A549 (cell line): ENCODE measurements at regions not wholly inside any gene's neighbourhood (a gene's known extent, or its start where the extent isn't known, plus 50 kb on each side); places are given as distances from the start of the nearest gene placed in this dataset.

Source experiments
- CEBPB ChIP-seq, 2 experiments: fragments of >200 bp in 1 of 2; sonication (Bioruptor Twin) in 1 of 2; formaldehyde crosslinking in 1 of 2; IDR thresholded peaks; 2 replicates each; pipeline ENCODE4 v1.6.1; 2012 to 2016
- EP300 ChIP-seq, 2 experiments: fragments of >200 bp; sonication (Bioruptor Twin); formaldehyde crosslinking; IDR thresholded peaks; 2 replicates in 1 of 2; 3 replicates in 1 of 2; pipeline ENCODE4 v1.6.1; 2016 to 2017
- JUN ChIP-seq, 2 experiments: fragments of >200 bp; sonication (Bioruptor Twin); formaldehyde crosslinking; IDR thresholded peaks; 2 replicates in 1 of 2; 3 replicates in 1 of 2; pipeline ENCODE4 v1.6.1; 2016 to 2017
- JUNB ChIP-seq: fragments of >200 bp; sonication (Bioruptor Twin); formaldehyde crosslinking; IDR thresholded peaks from 2 replicates; pipeline ENCODE4 v1.6.1; 2016
- NR3C1 ChIP-seq: fragments of >200 bp; sonication (Bioruptor Twin); formaldehyde crosslinking; IDR thresholded peaks from 3 replicates; pipeline ENCODE4 v1.6.1; 2017
- POLR2A ChIP-seq: IDR thresholded peaks from 2 replicates; pipeline ENCODE4 v1.6.1; 2012; ENCODE audit warnings: mild to moderate bottlenecking, low read length
- RAD21 ChIP-seq, 2 experiments: fragments of >200 bp in 1 of 2; sonication (Bioruptor Twin) in 1 of 2; formaldehyde crosslinking in 1 of 2; IDR thresholded peaks in 1 of 2; conservative IDR thresholded peaks in 1 of 2; 2 replicates in 1 of 2; 3 replicates in 1 of 2; pipeline ENCODE4 v1.6.1; 2012 to 2018; ENCODE audit warnings: inconsistent platforms in 1 of 2
- RARB ChIP-seq: fragments of 250-450 bp; sonication (Bioruptor Pico); IDR thresholded peaks from 2 replicates; pipeline ENCODE4 v1.8.0; 2021; ENCODE audit warnings: mild to moderate bottlenecking, moderate library complexity
- ZFP36 ChIP-seq: fragments of 450-650 bp; IDR thresholded peaks from 2 replicates; pipeline ENCODE4 v1.6.1; 2014; ENCODE audit warnings: borderline replicate concordance; ENCODE audit not compliant: partially characterized antibody
- ZSCAN20 ChIP-seq: fragments of 250-450 bp; sonication (Bioruptor Pico); IDR thresholded peaks from 2 replicates; pipeline ENCODE4 v1.8.0; 2022; ENCODE audit warnings: mild to moderate bottlenecking, moderate library complexity
- TF ChIP-seq, protein P1 (sequence below): fragments of >200 bp; sonication (Bioruptor Twin); formaldehyde crosslinking; IDR thresholded peaks from 3 replicates; pipeline ENCODE4 v1.5.1; 2016
- TF ChIP-seq, protein P2 (sequence below): fragments of 200-600 bp; sonication (generic); IDR thresholded peaks from 2 replicates; pipeline ENCODE4 v1.6.1; 2016; ENCODE audit warnings: antibody characterized with exemption, mild to moderate bottlenecking, moderate library complexity
- TF ChIP-seq, protein P3 (sequence below): fragments of 450-650 bp; IDR thresholded peaks from 2 replicates; pipeline ENCODE4 v1.6.1; 2014; ENCODE audit warnings: antibody characterized with exemption
- TF ChIP-seq, protein P4 (sequence below): IDR thresholded peaks from 2 replicates; pipeline ENCODE4 v1.6.1; 2012

DNA sequence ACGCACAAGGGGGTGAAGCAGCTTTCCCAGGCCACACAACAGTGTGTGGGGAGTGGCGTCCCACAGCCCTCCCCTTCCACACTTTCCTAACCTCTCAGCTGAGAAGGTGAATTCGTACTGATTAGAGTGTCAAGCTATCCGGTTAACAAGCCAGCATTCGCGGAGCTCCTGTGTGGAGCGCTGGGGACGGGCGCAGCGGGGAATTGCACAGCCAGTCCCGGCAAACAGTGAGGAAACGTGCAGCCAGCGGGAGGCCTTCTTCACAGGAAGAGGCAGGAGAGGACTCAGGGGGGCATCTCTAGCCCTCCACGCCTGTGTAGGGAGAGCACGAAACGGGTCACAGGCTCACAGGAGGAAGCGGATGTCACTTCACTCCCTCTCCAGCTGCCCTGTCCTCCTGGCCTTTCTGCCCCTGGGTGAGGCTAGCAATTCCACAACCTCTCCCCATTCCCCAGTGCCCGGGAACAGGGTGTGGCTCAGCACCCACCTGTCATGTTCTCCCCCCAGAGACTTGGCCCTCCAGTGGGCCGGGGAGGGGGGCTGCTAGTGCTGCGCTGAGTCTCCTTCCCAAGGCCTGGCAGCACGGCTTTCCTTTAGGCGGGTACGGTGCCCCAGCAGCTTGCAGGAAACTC lies 117.3 kb downstream of the CPZ start:
- TF ChIP-seq POLR2A (no peak), JUN (IDR thresholded peaks at IDR 0.05) (no peak), CEBPB (IDR thresholded peaks at IDR 0.05) (no peak), ZSCAN20 (CRISPR knock-in tag) (no peak), NR3C1 (no peak), RARB (CRISPR knock-in tag) (no peak), ZFP36 (no peak), RAD21 (conservative IDR thresholded peaks at IDR 0.05 in 1 of 2, IDR thresholded peaks at IDR 0.05 in 1 of 2) (no peak), EP300 (IDR thresholded peaks at IDR 0.05) (no peak), JUNB (no peak)
- TF ChIP-seq, protein P1, sequence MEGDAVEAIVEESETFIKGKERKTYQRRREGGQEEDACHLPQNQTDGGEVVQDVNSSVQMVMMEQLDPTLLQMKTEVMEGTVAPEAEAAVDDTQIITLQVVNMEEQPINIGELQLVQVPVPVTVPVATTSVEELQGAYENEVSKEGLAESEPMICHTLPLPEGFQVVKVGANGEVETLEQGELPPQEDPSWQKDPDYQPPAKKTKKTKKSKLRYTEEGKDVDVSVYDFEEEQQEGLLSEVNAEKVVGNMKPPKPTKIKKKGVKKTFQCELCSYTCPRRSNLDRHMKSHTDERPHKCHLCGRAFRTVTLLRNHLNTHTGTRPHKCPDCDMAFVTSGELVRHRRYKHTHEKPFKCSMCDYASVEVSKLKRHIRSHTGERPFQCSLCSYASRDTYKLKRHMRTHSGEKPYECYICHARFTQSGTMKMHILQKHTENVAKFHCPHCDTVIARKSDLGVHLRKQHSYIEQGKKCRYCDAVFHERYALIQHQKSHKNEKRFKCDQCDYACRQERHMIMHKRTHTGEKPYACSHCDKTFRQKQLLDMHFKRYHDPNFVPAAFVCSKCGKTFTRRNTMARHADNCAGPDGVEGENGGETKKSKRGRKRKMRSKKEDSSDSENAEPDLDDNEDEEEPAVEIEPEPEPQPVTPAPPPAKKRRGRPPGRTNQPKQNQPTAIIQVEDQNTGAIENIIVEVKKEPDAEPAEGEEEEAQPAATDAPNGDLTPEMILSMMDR: no peak
- TF ChIP-seq, protein P2, sequence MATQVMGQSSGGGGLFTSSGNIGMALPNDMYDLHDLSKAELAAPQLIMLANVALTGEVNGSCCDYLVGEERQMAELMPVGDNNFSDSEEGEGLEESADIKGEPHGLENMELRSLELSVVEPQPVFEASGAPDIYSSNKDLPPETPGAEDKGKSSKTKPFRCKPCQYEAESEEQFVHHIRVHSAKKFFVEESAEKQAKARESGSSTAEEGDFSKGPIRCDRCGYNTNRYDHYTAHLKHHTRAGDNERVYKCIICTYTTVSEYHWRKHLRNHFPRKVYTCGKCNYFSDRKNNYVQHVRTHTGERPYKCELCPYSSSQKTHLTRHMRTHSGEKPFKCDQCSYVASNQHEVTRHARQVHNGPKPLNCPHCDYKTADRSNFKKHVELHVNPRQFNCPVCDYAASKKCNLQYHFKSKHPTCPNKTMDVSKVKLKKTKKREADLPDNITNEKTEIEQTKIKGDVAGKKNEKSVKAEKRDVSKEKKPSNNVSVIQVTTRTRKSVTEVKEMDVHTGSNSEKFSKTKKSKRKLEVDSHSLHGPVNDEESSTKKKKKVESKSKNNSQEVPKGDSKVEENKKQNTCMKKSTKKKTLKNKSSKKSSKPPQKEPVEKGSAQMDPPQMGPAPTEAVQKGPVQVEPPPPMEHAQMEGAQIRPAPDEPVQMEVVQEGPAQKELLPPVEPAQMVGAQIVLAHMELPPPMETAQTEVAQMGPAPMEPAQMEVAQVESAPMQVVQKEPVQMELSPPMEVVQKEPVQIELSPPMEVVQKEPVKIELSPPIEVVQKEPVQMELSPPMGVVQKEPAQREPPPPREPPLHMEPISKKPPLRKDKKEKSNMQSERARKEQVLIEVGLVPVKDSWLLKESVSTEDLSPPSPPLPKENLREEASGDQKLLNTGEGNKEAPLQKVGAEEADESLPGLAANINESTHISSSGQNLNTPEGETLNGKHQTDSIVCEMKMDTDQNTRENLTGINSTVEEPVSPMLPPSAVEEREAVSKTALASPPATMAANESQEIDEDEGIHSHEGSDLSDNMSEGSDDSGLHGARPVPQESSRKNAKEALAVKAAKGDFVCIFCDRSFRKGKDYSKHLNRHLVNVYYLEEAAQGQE: no peak
- TF ChIP-seq, protein P3, sequence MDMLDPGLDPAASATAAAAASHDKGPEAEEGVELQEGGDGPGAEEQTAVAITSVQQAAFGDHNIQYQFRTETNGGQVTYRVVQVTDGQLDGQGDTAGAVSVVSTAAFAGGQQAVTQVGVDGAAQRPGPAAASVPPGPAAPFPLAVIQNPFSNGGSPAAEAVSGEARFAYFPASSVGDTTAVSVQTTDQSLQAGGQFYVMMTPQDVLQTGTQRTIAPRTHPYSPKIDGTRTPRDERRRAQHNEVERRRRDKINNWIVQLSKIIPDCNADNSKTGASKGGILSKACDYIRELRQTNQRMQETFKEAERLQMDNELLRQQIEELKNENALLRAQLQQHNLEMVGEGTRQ: no peak
- TF ChIP-seq, protein P4, sequence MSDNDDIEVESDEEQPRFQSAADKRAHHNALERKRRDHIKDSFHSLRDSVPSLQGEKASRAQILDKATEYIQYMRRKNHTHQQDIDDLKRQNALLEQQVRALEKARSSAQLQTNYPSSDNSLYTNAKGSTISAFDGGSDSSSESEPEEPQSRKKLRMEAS: no peak
